ENCODE measurements at regions not wholly inside any gene's neighbourhood (a gene's known extent, or its start where the extent isn't known, plus 50 kb on each side); places are given as distances from the start of the nearest gene placed in this dataset.

GRCh38 chr14:22113401-22113800, 439.8 kb upstream of the OR4E1 start:
- TF ChIP-seq EZH2 (IDR thresholded peaks at IDR 0.05; ENCODE audit: low read length, unreplicated experiment): no peak
- no peak for TF ChIP-seq EZH2phosphoT487 (IDR thresholded peaks at IDR 0.05; ENCODE audit: borderline replicate concordance, low read length)
- TF ChIP-seq CTCF (conservative IDR thresholded peaks at IDR 0.05; ENCODE audit: low read depth, low read length): no peak
